K562 (cell line): ENCODE measurements at regions not wholly inside any gene's neighbourhood (a gene's known extent, or its start where the extent isn't known, plus 50 kb on each side); places are given as distances from the start of the nearest gene placed in this dataset.

Experiments
- DDX20 ChIP-seq: fragments of 450-650 bp; IDR thresholded peaks from 2 replicates; pipeline ENCODE4 v1.6.1; 2016; ENCODE audit warnings: missing genetic modification characterization, low read depth, mild to moderate bottlenecking, missing compliant biosample characterization, moderate library complexity
- POLR3A ChIP-seq: IDR thresholded peaks from 2 replicates; pipeline ENCODE4 v1.6.1; 2011; ENCODE audit warnings: borderline replicate concordance, mild to moderate bottlenecking, moderate library complexity; ENCODE audit not compliant: insufficient read length, insufficient read depth; ENCODE audit errors: extremely low read depth
- PTRF ChIP-seq: fragments of 450-650 bp; IDR thresholded peaks from 2 replicates; pipeline ENCODE4 v1.6.1; 2016; ENCODE audit warnings: mild to moderate bottlenecking, missing genetic modification characterization, missing compliant biosample characterization
- RFX5 ChIP-seq: IDR thresholded peaks from 2 replicates; pipeline ENCODE4 v1.6.1; 2011; ENCODE audit warnings: low read depth, mild to moderate bottlenecking, improper control_type of control experiment, low read length
- SMARCE1 ChIP-seq: fragments of 450-650 bp; IDR thresholded peaks from 2 replicates; pipeline ENCODE4 v1.7.1; 2016; ENCODE audit warnings: mild to moderate bottlenecking
- TAL1 ChIP-seq: fragments of 450-650 bp; IDR thresholded peaks from 2 replicates; pipeline ENCODE4 v1.6.1; 2016; ENCODE audit warnings: mild to moderate bottlenecking
- TCF7L2 ChIP-seq: fragments of 150-350 bp; IDR thresholded peaks from 2 replicates; pipeline ENCODE4 v1.6.1; 2016; ENCODE audit warnings: low read depth, mild to moderate bottlenecking, low read length, moderate library complexity
- TEAD4 ChIP-seq, 2 experiments: sonication (generic) in 1 of 2; formaldehyde crosslinking in 1 of 2; IDR thresholded peaks; 2 replicates each; pipeline versions ENCODE4 v1.6.1 to v1.8.0; 2012 to 2022; ENCODE audit warnings: borderline replicate concordance in 1 of 2, inconsistent platforms in 1 of 2, low read length in 1 of 2, mild to moderate bottlenecking in 1 of 2, missing genetic modification reagents in 1 of 2
- YBX1 ChIP-seq: fragments of 450-650 bp; IDR thresholded peaks from 2 replicates; pipeline ENCODE4 v1.7.1; 2016; ENCODE audit warnings: mild to moderate bottlenecking
- ZKSCAN1 ChIP-seq: fragments of 150-350 bp; IDR thresholded peaks from 2 replicates; pipeline ENCODE4 v1.6.1; 2016; ENCODE audit warnings: low read depth, low read length
- ZNF140 ChIP-seq: fragments of 250-450 bp; sonication (Bioruptor Pico); IDR thresholded peaks from 2 replicates; pipeline ENCODE4 v1.8.0; 2021; ENCODE audit warnings: moderate library complexity, mild to moderate bottlenecking, inconsistent platforms
- ZNF184 ChIP-seq: sonication (generic); formaldehyde crosslinking; IDR thresholded peaks from 2 replicates; pipeline ENCODE4 v1.5.0; 2020; ENCODE audit warnings: missing genetic modification reagents
- TF ChIP-seq, protein P1 (sequence below): fragments of 450-650 bp; IDR thresholded peaks from 2 replicates; pipeline ENCODE4 v1.6.1; 2016; ENCODE audit warnings: mild to moderate bottlenecking, moderate library complexity
- TF ChIP-seq, protein P2 (sequence below): sonication (generic); formaldehyde crosslinking; IDR thresholded peaks from 2 replicates; pipeline ENCODE4 v1.8.0; 2022; ENCODE audit warnings: mild to moderate bottlenecking, missing genetic modification reagents
- TF ChIP-seq, protein P3 (sequence below), 2 experiments: fragments of 450-650 bp in 1 of 2; sonication (generic) in 1 of 2; formaldehyde crosslinking in 1 of 2; IDR thresholded peaks in 1 of 2; conservative IDR thresholded peaks in 1 of 2; 2 replicates each; pipeline versions ENCODE4 v1.6.1 to v1.8.1; 2016 to 2023; ENCODE audit warnings: mild to moderate bottlenecking in 2 of 2, moderate library complexity in 2 of 2, inconsistent platforms in 1 of 2, missing genetic modification reagents in 1 of 2

DNA sequence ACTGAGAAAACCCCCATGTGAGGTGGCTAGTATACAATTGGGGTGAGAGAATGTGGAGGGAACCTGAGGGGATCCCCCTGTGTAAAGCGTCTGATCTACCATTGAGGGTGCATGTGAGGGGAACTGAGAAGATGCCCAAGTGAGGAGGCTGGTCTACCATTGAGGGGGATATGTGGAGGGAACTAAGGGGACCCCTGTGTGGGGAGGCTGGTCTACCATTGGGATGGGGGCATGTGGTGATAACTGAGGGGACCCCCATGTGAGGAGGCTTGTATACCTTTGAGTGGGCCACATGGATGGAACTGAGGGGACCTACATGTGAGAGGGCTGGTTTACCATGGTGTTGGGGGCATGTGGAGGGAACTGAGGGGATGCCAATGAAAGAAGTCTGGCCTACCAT, 160.8 kb downstream of the FBLN2 start (continued):
- TF ChIP-seq, protein P1, sequence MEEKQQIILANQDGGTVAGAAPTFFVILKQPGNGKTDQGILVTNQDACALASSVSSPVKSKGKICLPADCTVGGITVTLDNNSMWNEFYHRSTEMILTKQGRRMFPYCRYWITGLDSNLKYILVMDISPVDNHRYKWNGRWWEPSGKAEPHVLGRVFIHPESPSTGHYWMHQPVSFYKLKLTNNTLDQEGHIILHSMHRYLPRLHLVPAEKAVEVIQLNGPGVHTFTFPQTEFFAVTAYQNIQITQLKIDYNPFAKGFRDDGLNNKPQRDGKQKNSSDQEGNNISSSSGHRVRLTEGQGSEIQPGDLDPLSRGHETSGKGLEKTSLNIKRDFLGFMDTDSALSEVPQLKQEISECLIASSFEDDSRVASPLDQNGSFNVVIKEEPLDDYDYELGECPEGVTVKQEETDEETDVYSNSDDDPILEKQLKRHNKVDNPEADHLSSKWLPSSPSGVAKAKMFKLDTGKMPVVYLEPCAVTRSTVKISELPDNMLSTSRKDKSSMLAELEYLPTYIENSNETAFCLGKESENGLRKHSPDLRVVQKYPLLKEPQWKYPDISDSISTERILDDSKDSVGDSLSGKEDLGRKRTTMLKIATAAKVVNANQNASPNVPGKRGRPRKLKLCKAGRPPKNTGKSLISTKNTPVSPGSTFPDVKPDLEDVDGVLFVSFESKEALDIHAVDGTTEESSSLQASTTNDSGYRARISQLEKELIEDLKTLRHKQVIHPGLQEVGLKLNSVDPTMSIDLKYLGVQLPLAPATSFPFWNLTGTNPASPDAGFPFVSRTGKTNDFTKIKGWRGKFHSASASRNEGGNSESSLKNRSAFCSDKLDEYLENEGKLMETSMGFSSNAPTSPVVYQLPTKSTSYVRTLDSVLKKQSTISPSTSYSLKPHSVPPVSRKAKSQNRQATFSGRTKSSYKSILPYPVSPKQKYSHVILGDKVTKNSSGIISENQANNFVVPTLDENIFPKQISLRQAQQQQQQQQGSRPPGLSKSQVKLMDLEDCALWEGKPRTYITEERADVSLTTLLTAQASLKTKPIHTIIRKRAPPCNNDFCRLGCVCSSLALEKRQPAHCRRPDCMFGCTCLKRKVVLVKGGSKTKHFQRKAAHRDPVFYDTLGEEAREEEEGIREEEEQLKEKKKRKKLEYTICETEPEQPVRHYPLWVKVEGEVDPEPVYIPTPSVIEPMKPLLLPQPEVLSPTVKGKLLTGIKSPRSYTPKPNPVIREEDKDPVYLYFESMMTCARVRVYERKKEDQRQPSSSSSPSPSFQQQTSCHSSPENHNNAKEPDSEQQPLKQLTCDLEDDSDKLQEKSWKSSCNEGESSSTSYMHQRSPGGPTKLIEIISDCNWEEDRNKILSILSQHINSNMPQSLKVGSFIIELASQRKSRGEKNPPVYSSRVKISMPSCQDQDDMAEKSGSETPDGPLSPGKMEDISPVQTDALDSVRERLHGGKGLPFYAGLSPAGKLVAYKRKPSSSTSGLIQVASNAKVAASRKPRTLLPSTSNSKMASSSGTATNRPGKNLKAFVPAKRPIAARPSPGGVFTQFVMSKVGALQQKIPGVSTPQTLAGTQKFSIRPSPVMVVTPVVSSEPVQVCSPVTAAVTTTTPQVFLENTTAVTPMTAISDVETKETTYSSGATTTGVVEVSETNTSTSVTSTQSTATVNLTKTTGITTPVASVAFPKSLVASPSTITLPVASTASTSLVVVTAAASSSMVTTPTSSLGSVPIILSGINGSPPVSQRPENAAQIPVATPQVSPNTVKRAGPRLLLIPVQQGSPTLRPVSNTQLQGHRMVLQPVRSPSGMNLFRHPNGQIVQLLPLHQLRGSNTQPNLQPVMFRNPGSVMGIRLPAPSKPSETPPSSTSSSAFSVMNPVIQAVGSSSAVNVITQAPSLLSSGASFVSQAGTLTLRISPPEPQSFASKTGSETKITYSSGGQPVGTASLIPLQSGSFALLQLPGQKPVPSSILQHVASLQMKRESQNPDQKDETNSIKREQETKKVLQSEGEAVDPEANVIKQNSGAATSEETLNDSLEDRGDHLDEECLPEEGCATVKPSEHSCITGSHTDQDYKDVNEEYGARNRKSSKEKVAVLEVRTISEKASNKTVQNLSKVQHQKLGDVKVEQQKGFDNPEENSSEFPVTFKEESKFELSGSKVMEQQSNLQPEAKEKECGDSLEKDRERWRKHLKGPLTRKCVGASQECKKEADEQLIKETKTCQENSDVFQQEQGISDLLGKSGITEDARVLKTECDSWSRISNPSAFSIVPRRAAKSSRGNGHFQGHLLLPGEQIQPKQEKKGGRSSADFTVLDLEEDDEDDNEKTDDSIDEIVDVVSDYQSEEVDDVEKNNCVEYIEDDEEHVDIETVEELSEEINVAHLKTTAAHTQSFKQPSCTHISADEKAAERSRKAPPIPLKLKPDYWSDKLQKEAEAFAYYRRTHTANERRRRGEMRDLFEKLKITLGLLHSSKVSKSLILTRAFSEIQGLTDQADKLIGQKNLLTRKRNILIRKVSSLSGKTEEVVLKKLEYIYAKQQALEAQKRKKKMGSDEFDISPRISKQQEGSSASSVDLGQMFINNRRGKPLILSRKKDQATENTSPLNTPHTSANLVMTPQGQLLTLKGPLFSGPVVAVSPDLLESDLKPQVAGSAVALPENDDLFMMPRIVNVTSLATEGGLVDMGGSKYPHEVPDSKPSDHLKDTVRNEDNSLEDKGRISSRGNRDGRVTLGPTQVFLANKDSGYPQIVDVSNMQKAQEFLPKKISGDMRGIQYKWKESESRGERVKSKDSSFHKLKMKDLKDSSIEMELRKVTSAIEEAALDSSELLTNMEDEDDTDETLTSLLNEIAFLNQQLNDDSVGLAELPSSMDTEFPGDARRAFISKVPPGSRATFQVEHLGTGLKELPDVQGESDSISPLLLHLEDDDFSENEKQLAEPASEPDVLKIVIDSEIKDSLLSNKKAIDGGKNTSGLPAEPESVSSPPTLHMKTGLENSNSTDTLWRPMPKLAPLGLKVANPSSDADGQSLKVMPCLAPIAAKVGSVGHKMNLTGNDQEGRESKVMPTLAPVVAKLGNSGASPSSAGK: no peak
- TF ChIP-seq YBX1: no peak
- TF ChIP-seq TAL1: no peak
- no peak for TF ChIP-seq TEAD4 (IDR thresholded peaks at IDR 0.05; ENCODE audit: low read length)
- TF ChIP-seq TEAD4 (CRISPR knock-in tag; IDR thresholded peaks at IDR 0.05; ENCODE audit: borderline replicate concordance): no peak
- TF ChIP-seq ZNF184: no peak
- TF ChIP-seq ZNF140 (CRISPR knock-in tag): no peak
- TF ChIP-seq TCF7L2: no peak
- TF ChIP-seq PTRF: no peak
- no peak for TF ChIP-seq DDX20 (tag)
- no peak for TF ChIP-seq POLR3A
- TF ChIP-seq ZKSCAN1: no peak
- TF ChIP-seq, protein P2, sequence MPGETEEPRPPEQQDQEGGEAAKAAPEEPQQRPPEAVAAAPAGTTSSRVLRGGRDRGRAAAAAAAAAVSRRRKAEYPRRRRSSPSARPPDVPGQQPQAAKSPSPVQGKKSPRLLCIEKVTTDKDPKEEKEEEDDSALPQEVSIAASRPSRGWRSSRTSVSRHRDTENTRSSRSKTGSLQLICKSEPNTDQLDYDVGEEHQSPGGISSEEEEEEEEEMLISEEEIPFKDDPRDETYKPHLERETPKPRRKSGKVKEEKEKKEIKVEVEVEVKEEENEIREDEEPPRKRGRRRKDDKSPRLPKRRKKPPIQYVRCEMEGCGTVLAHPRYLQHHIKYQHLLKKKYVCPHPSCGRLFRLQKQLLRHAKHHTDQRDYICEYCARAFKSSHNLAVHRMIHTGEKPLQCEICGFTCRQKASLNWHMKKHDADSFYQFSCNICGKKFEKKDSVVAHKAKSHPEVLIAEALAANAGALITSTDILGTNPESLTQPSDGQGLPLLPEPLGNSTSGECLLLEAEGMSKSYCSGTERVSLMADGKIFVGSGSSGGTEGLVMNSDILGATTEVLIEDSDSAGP (CRISPR knock-in tag): no peak
- no peak for TF ChIP-seq RFX5
- no peak for TF ChIP-seq SMARCE1
- TF ChIP-seq, protein P3, sequence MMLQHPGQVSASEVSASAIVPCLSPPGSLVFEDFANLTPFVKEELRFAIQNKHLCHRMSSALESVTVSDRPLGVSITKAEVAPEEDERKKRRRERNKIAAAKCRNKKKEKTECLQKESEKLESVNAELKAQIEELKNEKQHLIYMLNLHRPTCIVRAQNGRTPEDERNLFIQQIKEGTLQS (IDR thresholded peaks at IDR 0.05): no peak
- TF ChIP-seq, protein P3 (CRISPR knock-in tag; conservative IDR thresholded peaks at IDR 0.05): no peak
